ENCODE measurements at regions not wholly inside any gene's neighbourhood (a gene's known extent, or its start where the extent isn't known, plus 50 kb on each side); places are given as distances from the start of the nearest gene placed in this dataset.

DNA sequence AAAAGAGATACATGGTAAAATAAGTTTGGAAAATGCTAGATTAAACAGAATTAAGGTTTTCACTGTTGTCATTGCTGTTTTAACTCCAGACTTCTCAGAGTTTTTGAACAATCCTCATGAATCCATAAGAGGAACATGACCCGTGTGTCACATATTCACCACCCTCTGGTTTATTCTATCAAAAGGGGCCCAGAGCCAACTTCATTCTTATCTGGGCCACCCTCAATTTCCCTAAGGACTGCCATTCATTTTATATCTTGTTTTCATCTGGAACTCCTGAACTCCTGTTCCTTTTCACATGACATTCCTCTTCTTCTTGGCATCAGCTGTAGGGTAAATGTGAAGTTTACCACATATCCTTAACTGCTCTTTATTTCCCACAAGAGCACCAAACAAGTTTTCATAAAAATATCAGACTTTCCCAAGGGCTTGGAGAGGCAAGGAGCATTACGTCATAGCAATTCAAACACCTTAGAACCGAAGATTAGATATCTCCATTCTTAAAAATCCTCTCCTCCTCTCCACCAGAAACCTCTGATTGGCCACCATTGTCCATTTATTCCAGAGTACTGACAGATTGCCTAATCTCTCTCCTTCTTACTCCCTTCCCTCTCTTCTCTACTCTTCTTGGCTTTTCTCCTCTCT is 225.2 kb downstream of the SEC23A start:
- no peak for DNase-seq (ENCODE audit: low read depth)
- H3K4me3 ChIP-seq (ENCODE audit: low read length) = no peak overlapping the region
- TF ChIP-seq CTCF (conservative IDR thresholded peaks at IDR 0.05; ENCODE audit: low read length) = no peak

- no peak overlapping the region for H3K4me3 ChIP-seq (ENCODE audit: low read length)
- no peak for TF ChIP-seq CTCF (conservative IDR thresholded peaks at IDR 0.05; ENCODE audit: low read length)
- no peak for DNase-seq (ENCODE audit: low read depth)
Observed at GRCh38 chr14:38874721-38875120, 228.3 kb downstream of the SEC23A start.

- TF ChIP-seq CTCF (conservative IDR thresholded peaks at IDR 0.05; ENCODE audit: low read length) = no peak
- no peak for DNase-seq (ENCODE audit: low read depth)
- no peak overlapping the region for H3K4me3 ChIP-seq (ENCODE audit: low read length)
Observed at GRCh38 chr14:38873941-38874612, 229.0 kb downstream of the SEC23A start.

DNA sequence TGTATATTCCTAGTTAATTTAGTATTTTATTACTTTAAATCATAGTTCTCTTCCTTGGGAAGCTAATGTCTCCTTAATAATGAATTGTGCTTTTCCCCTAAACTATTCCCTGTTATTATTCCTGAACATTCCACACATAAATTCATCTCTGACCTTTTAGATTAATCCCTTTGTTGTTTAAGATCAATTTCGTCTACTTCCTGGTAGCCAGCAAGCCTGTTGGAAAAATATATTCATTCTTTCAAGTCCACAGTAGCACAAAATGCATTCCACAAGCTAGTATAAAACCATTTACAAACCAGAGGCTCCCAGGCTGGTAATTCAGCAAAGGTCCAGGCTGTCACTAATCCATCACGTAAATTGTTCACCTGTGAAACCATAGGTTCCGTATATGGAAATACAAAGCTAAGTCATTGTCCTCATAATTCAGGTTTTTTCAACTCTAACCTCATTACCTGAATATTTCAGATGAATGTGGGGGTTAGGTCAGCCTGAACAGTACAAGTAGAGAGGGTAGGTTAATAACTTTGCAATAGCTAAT is 232.7 kb downstream of the SEC23A start:
- H3K4me3 ChIP-seq (ENCODE audit: low read length) = no peak overlapping the region
- no peak for TF ChIP-seq CTCF (conservative IDR thresholded peaks at IDR 0.05; ENCODE audit: low read length)
- DNase-seq (ENCODE audit: low read depth) = no peak

- no peak for DNase-seq (ENCODE audit: low read depth)
- TF ChIP-seq CTCF (conservative IDR thresholded peaks at IDR 0.05; ENCODE audit: low read length) = no peak
- H3K4me3 ChIP-seq (ENCODE audit: low read length) = no peak overlapping the region
Observed at GRCh38 chr14:38868399-38869290, 234.4 kb downstream of the SEC23A start.

DNA sequence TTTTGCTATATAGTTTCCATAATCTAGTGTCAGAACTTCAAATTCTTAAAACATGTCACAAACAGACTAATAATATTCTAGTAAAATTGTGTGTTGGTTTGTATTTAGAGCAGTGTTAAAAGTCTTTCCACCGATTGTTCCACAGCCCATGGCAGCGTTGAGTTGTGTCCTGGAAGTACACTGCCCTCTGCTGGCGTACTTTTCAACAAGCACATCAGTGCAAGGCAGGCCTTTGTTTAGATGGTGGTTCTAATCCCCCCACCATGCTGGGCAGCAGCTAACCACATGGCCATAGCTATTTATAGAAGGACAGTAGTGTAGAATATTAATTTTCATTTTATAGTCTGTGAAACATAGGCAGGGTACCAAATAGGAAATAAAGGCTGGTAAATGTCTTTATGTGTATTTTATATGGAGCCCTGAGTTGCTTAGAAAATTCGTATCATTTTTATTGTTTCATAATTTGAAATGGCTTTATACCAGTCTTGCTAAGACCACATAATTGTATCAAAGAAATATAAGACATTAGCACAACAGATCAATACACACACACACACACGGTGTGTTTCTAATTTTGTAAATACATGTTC is 235.4 kb downstream of the SEC23A start:
- peak; percentile 94 for TF ChIP-seq CTCF (conservative IDR thresholded peaks at IDR 0.05; ENCODE audit: low read length)
- H3K4me3 ChIP-seq (ENCODE audit: low read length) = no peak overlapping the region
- peak; percentile 82 for DNase-seq (ENCODE audit: low read depth)
